ENCODE measurements at regions not wholly inside any gene's neighbourhood (a gene's known extent, or its start where the extent isn't known, plus 50 kb on each side); places are given as distances from the start of the nearest gene placed in this dataset.

DNA sequence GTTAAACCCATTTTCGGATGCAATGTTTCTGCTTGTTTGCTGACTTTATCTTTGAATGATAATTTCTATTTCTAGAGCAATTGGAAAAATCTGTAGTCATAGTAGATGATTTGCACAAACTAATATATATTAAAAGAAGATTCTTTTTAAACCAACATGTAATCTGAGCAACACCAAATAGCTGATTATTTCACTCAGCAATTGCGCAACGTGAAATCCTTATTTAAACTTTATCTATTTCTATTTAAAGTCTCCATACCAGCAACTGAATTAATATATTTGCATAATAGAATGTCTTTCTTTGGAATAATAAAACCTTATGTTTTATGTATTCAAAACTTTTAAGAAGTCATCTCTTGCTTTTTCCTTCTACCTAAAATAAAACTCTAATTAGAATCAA is 1132.4 kb downstream of the FLRT2 start:
- Mint-ChIP-seq H3K36me3 (ENCODE audit: low read depth) (no peaks in the 10 kb centered on the region), H3K4me3 (no peak overlapping the region), H3K27me3 (ENCODE audit: insufficient read depth) (no peaks in the 10 kb centered on the region), H3K4me1 (ENCODE audit: low read depth) (peaks cover 25% of the 10 kb centered on the region), H3K27ac (no peak overlapping the region), H3K9me3 (no peaks in the 10 kb centered on the region)
- TF ChIP-seq, protein P1, sequence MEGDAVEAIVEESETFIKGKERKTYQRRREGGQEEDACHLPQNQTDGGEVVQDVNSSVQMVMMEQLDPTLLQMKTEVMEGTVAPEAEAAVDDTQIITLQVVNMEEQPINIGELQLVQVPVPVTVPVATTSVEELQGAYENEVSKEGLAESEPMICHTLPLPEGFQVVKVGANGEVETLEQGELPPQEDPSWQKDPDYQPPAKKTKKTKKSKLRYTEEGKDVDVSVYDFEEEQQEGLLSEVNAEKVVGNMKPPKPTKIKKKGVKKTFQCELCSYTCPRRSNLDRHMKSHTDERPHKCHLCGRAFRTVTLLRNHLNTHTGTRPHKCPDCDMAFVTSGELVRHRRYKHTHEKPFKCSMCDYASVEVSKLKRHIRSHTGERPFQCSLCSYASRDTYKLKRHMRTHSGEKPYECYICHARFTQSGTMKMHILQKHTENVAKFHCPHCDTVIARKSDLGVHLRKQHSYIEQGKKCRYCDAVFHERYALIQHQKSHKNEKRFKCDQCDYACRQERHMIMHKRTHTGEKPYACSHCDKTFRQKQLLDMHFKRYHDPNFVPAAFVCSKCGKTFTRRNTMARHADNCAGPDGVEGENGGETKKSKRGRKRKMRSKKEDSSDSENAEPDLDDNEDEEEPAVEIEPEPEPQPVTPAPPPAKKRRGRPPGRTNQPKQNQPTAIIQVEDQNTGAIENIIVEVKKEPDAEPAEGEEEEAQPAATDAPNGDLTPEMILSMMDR (IDR thresholded peaks at IDR 0.05) = no peak
- DNase-seq = no peak

DNA sequence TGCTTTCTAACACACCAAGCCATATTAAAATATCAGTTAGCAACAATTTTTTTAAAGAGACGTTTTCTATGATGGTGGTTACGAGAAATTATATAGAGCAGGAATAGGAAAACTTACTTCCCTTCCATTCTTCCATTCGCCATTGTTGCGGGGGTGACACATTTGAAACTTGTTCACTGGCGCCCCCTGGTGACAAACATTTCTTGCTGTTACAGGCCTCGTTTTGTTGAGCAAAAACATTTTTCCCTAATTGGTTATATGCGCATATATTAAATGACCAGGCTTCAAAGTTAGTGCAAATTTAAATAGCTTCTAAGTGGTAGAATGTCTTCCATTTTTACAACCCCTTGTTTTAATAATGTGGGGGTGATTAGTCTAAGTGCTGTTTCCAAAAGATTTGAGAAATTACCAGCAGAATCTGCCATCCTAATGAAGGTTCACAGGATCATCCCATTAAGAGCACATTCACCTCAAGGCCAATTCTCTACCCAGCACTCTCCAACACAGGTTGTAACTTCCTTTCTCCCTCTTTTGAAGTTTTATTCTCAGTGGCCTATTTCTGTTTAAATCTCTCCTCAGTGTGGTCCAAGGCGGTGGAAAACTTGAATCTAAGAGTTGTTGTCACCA is 1124.7 kb downstream of the FLRT2 start:
- TF ChIP-seq, protein P1 (IDR thresholded peaks at IDR 0.05) = peak; percentile 77
- H3K27me3 Mint-ChIP-seq (ENCODE audit: insufficient read depth) = no peaks in the 10 kb centered on the region
- DNase-seq = peak; percentile 16
- H3K36me3 Mint-ChIP-seq (ENCODE audit: low read depth) = peaks cover 13% of the 10 kb centered on the region
- peaks cover 35% of the 10 kb centered on the region for H3K4me1 Mint-ChIP-seq (ENCODE audit: low read depth)
- peaks cover 14% of the 10 kb centered on the region for H3K9me3 Mint-ChIP-seq
- H3K4me3 Mint-ChIP-seq = no peak overlapping the region
- no peak overlapping the region for H3K27ac Mint-ChIP-seq

DNA sequence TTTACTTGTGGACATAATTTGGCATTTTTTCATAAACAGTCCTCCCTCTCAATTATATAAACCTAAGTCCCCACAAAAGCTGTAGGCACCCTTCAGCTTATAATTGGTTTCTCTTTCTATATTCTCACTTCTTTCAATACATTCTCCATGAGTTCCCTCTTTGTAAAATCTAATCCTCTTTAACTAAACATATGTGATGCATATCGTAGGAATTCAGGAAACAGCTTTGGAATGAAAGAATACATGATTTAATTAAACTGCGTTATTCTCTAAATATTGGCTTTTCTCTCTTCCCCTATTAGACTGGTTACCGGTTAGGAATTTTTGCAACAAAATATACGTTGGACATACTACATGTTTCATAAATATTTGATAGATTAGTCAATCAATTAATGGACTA is 1122.6 kb downstream of the FLRT2 start:
- Mint-ChIP-seq H3K36me3 (ENCODE audit: low read depth) (peaks cover 24% of the 10 kb centered on the region), H3K27me3 (ENCODE audit: insufficient read depth) (no peaks in the 10 kb centered on the region), H3K4me3 (peak overlapping the region; percentile 68), H3K27ac (peak overlapping the region; percentile 73; the same call in 1 of the 2 replicates), H3K9me3 (peaks cover 19% of the 10 kb centered on the region), H3K4me1 (ENCODE audit: low read depth) (peaks cover 37% of the 10 kb centered on the region)
- TF ChIP-seq, protein P1 (IDR thresholded peaks at IDR 0.05) = no peak
- no peak for DNase-seq

DNA sequence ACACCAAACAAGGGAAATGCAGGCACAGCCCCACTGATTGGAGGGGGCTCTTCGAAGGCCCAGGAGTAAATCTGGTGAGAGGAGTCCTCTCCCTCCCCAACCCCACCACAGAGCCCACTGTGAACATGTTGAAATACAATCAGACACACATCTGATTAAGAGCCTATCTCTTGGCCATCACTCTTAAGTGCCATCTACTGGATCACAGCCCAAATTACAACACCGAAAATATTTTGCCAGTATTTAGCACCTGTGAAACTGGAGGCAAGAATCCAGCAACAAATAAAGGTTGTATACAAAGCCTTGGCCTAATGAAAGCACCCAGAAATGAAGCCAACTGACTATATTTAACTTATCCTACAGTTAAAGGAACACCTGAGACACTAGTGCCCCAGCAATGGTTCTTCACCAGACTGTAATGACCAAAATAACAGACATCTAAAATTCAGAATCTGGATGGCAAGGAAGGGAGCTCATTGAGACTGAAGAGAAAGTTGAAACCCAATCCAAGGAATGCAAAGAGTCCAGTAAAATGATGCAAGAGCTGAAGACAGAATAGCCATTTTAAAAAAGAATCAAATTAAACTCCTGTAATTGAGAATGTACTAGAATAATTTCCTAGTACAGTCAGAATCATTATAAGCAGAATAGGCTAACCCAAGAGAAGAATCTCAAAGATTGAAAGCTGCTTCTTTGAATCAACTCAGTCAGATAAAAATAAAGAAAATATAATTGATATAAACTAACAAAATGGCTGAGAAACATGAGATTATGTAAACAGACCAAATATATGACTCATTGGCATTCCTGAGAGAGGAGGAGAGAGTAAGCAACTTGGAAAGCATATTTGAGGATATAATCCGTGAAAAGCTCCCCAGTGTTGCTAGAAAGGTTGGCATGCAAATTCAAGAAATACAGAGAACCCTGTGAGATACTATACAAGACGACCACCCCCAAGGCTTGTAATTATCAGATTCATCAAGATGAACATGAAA is 1117.0 kb downstream of the FLRT2 start:
- Mint-ChIP-seq H3K27ac (peak overlapping the region; percentile 84), H3K4me3 (peak overlapping the region; percentile 26; the same call in 1 of the 2 replicates), H3K27me3 (ENCODE audit: insufficient read depth) (no peaks in the 10 kb centered on the region), H3K36me3 (ENCODE audit: low read depth) (peaks cover 26% of the 10 kb centered on the region), H3K9me3 (peaks cover 19% of the 10 kb centered on the region), H3K4me1 (ENCODE audit: low read depth) (peaks cover 18% of the 10 kb centered on the region)
- TF ChIP-seq, protein P1 (IDR thresholded peaks at IDR 0.05) = peak; percentile 51
- peak; percentile 56 for DNase-seq

DNA sequence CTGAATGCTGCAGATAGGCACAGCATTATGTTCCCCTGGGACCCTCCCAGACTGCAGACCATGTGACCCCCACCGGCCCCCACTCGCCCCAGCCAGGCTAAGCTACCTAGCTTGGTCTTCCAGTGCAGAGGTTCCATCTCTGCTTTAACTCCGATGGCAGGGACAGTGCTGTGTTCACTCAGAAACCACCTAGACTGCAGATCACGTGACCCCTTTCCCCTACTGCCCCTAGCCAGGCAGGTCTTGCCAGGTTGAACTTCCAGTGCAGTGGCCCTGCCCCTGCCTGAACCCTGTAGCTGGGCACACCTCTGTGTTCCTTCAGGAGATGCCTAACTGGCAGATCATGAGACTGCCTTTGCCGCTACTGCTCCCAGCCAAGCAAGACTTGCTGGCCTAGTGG is 1116.2 kb downstream of the FLRT2 start:
- peaks cover 25% of the 10 kb centered on the region for H3K36me3 Mint-ChIP-seq (ENCODE audit: low read depth)
- H3K27me3 Mint-ChIP-seq (ENCODE audit: insufficient read depth) = no peaks in the 10 kb centered on the region
- TF ChIP-seq, protein P1 (IDR thresholded peaks at IDR 0.05) = no peak
- no peak overlapping the region for H3K4me3 Mint-ChIP-seq
- peaks cover 14% of the 10 kb centered on the region for H3K4me1 Mint-ChIP-seq (ENCODE audit: low read depth)
- DNase-seq = no peak
- peaks cover 18% of the 10 kb centered on the region for H3K9me3 Mint-ChIP-seq
- H3K27ac Mint-ChIP-seq = no peak overlapping the region
